H1 (cell line): ENCODE measurements at regions not wholly inside any gene's neighbourhood (a gene's known extent, or its start where the extent isn't known, plus 50 kb on each side); places are given as distances from the start of the nearest gene placed in this dataset.

ENCODE experiments used
- CTCF ChIA-PET: fragments of 300-600 bp; sonication (Branson Sonifier 250); formaldehyde crosslinking; loops from one replicate; lab custom pipeline; 2021; ENCODE audit not compliant: partially characterized antibody; lab: Charles Lee
- POLR2A ChIA-PET: fragments of 300-600 bp; sonication (Branson Sonifier 250); formaldehyde crosslinking; loops from one replicate; lab custom pipeline; 2021; ENCODE audit warnings: inconsistent platforms; ENCODE audit not compliant: partially characterized antibody; lab: Charles Lee
- DNase-seq, 2 experiments: peaks; one replicate each; pipeline versions ENCODE4 v3.0.0 to v3.0.0-alpha.2; 2010 to 2022; ENCODE audit warnings: low spot score in 2 of 2, low read depth in 1 of 2, mixed read lengths in 1 of 2
- FAIRE-seq: peaks from 2 replicates; lab custom pipeline; 2011; peaks lifted over from hg19 to GRCh38; lab: Jason Lieb, UNC
- H2AFZ ChIP-seq: 2 replicates; pipeline ENCODE4 v1.8.1; 2012; ENCODE audit warnings: low read length, inconsistent platforms
- H2AK5ac ChIP-seq: 2 replicates; pipeline ENCODE4 v1.6.1; 2013; ENCODE audit warnings: low read depth, low read length
- H2BK120ac ChIP-seq: replicated peaks from 2 replicates; pipeline ENCODE3; 2013; ENCODE audit warnings: low read depth, low read length, inconsistent platforms
- H2BK12ac ChIP-seq: 2 replicates; pipeline ENCODE4 v1.6.1; 2013; ENCODE audit warnings: low read depth, low read length
- H2BK15ac ChIP-seq: 2 replicates; pipeline ENCODE4 v1.6.1; 2013; ENCODE audit warnings: low read length
- H2BK20ac ChIP-seq: 2 replicates; pipeline ENCODE4 v1.6.1; 2013; ENCODE audit warnings: low read length
- H2BK5ac ChIP-seq: 2 replicates; pipeline ENCODE4 v1.6.1; 2013; ENCODE audit warnings: low read depth, low read length
- H3K14ac ChIP-seq: 2 replicates; pipeline ENCODE4 v1.6.1; 2013; ENCODE audit warnings: inconsistent platforms; ENCODE audit not compliant: insufficient read length
- H3K18ac ChIP-seq: 2 replicates; pipeline ENCODE4 v1.6.1; 2013; ENCODE audit warnings: low read length; ENCODE audit errors: extremely low read depth
- H3K23ac ChIP-seq: 2 replicates; pipeline ENCODE4 v1.6.1; 2013; ENCODE audit warnings: inconsistent platforms; ENCODE audit not compliant: insufficient read length
- H3K23me2 ChIP-seq: 2 replicates; pipeline ENCODE4 v1.6.1; 2013; ENCODE audit warnings: low read depth, low read length
- H3K27ac ChIP-seq: 2 replicates; pipeline ENCODE4 v1.6.1; 2011; ENCODE audit warnings: low read depth, low read length, inconsistent platforms
- H3K27me3 ChIP-seq, 4 experiments: replicated peaks in 1 of 4; 1 replicate in 1 of 4; 2 replicates in 3 of 4; pipeline versions ENCODE4 v1.6.1 to v1.8.1; 2011 to 2013; ENCODE audit warnings: low read length in 3 of 4, mild to moderate bottlenecking in 3 of 4, inconsistent platforms in 2 of 4, mixed read lengths in 2 of 4, moderate library complexity in 1 of 4; ENCODE audit not compliant: control insufficient read depth in 3 of 4, insufficient read depth in 3 of 4; ENCODE audit errors: extremely low read depth in 1 of 4
- H3K36me3 ChIP-seq, 4 experiments: 2 replicates each; pipeline versions ENCODE4 v1.6.1 to v1.8.1; 2011 to 2013; ENCODE audit warnings: mild to moderate bottlenecking in 4 of 4, low read length in 3 of 4, moderate library complexity in 2 of 4, control low read depth in 1 of 4, inconsistent platforms in 1 of 4; ENCODE audit not compliant: insufficient read depth in 4 of 4, control insufficient read depth in 2 of 4
- H3K4ac ChIP-seq: replicated peaks from 2 replicates; pipeline ENCODE3; 2013; ENCODE audit warnings: low read length, low read depth, mixed read lengths, inconsistent platforms; ENCODE audit not compliant: insufficient read length
- H3K4me1 ChIP-seq, 4 experiments: replicated peaks in 1 of 4; 1 replicate in 1 of 4; 2 replicates in 3 of 4; pipeline versions ENCODE4 v1.6.1 to v1.8.1; 2011 to 2013; ENCODE audit warnings: low read length in 3 of 4, inconsistent platforms in 2 of 4, mixed read lengths in 1 of 4; ENCODE audit not compliant: insufficient read depth in 4 of 4, control insufficient read depth in 3 of 4
- H3K4me2 ChIP-seq, 2 experiments: 2 replicates each; pipeline versions ENCODE4 v1.6.1 to v1.8.1; 2011 to 2013; ENCODE audit warnings: low read depth in 2 of 2, low read length in 2 of 2, control low read depth in 1 of 2, inconsistent platforms in 1 of 2, mild to moderate bottlenecking in 1 of 2; ENCODE audit not compliant: insufficient read depth in 1 of 2
- H3K4me3 ChIP-seq, 4 experiments: fragments of 200-600, 300-600 bp in 1 of 4; sonication (generic), shearing (Covaris generic), sonication (Bioruptor Twin) in 1 of 4; 2 replicates each; pipeline versions ENCODE4 v1.5.1 to v1.8.1; 2011 to 2016; ENCODE audit warnings: low read length in 4 of 4, low read depth in 3 of 4, control low read depth in 2 of 4, inconsistent platforms in 2 of 4, mild to moderate bottlenecking in 2 of 4, mixed read lengths in 1 of 4, moderate library complexity in 1 of 4; ENCODE audit not compliant: insufficient read depth in 2 of 4; ENCODE audit errors: extremely low read depth in 1 of 4
- H3K56ac ChIP-seq: replicated peaks from 2 replicates; pipeline ENCODE3; 2013; ENCODE audit warnings: low read depth, mild to moderate bottlenecking, mixed read lengths, low read length, inconsistent platforms; ENCODE audit not compliant: insufficient read length
- H3K79me1 ChIP-seq: 2 replicates; pipeline ENCODE4 v1.6.1; 2013; ENCODE audit warnings: low read depth, low read length, control low read depth
- H3K79me2 ChIP-seq, 2 experiments: 2 replicates each; pipeline versions ENCODE4 v1.6.1 to v1.8.1; 2012 to 2013; ENCODE audit warnings: low read length in 2 of 2, mild to moderate bottlenecking in 2 of 2, inconsistent platforms in 1 of 2; ENCODE audit not compliant: insufficient read depth in 2 of 2, control insufficient read depth in 1 of 2
- H3K9ac ChIP-seq, 4 experiments: replicated peaks in 1 of 4; 1 replicate in 1 of 4; 2 replicates in 3 of 4; pipeline versions ENCODE4 v1.6.1 to v1.8.1; 2011 to 2013; ENCODE audit warnings: low read depth in 3 of 4, low read length in 3 of 4, control low read depth in 2 of 4, mild to moderate bottlenecking in 2 of 4, moderate library complexity in 2 of 4, inconsistent platforms in 1 of 4; ENCODE audit errors: extremely low read depth in 1 of 4
- H3K9me3 ChIP-seq, 2 experiments: 2 replicates each; pipeline versions ENCODE4 v1.6.1 to v1.8.1; 2012 to 2013; ENCODE audit warnings: mild to moderate bottlenecking in 2 of 2, moderate library complexity in 2 of 2, control low read depth in 1 of 2, inconsistent platforms in 1 of 2, low read depth in 1 of 2, low read length in 1 of 2, mixed read lengths in 1 of 2; ENCODE audit not compliant: insufficient read depth in 2 of 2
- H4K20me1 ChIP-seq, 2 experiments: replicated peaks in 1 of 2; 2 replicates each; pipeline versions ENCODE3 to v1.8.1; 2011 to 2013; ENCODE audit warnings: inconsistent platforms in 2 of 2, low read length in 2 of 2, mild to moderate bottlenecking in 1 of 2; ENCODE audit not compliant: insufficient read depth in 2 of 2, control insufficient read depth in 1 of 2
- H4K5ac ChIP-seq: 2 replicates; pipeline ENCODE4 v1.6.1; 2013; ENCODE audit warnings: low read length, low read depth, mixed read lengths, inconsistent platforms; ENCODE audit not compliant: insufficient read length
- H4K8ac ChIP-seq: 2 replicates; pipeline ENCODE4 v1.8.0; 2013; ENCODE audit warnings: mild to moderate bottlenecking, moderate library complexity, low read length, inconsistent platforms; ENCODE audit not compliant: insufficient read depth; ENCODE audit errors: extremely low read depth
- H4K91ac ChIP-seq: replicated peaks from 2 replicates; pipeline ENCODE3; 2013; ENCODE audit warnings: low read length, mixed read lengths, inconsistent platforms; ENCODE audit not compliant: insufficient read length
- BACH1 ChIP-seq: IDR thresholded peaks from 2 replicates; pipeline ENCODE4 v1.6.1; 2012; ENCODE audit warnings: low read length, improper control_type of control experiment
- CBX5 ChIP-seq: fragments of 300-800, 300-1000 bp; sonication (generic); IDR thresholded peaks from 2 replicates; pipeline ENCODE4 v1.7.1; 2016; ENCODE audit warnings: antibody characterized with exemption, low read length, low read depth
- CHD2 ChIP-seq: IDR thresholded peaks from 2 replicates; pipeline ENCODE4 v1.6.1; 2012; ENCODE audit warnings: low read length, improper control_type of control experiment
- JUN ChIP-seq: IDR thresholded peaks from 2 replicates; pipeline ENCODE4 v1.6.1; 2011; ENCODE audit warnings: low read depth, mild to moderate bottlenecking, improper control_type of control experiment, low read length
- JUND ChIP-seq: IDR thresholded peaks from 2 replicates; pipeline ENCODE4 v1.6.1; 2011; ENCODE audit warnings: mild to moderate bottlenecking, improper control_type of control experiment, low read length
- MAX ChIP-seq: IDR thresholded peaks from 2 replicates; pipeline ENCODE4 v1.6.1; 2012; ENCODE audit warnings: inconsistent platforms
- NANOG ChIP-seq: IDR thresholded peaks from 2 replicates; pipeline ENCODE4 v1.6.1; 2011; ENCODE audit warnings: low read length, low read depth, mild to moderate bottlenecking, inconsistent platforms; ENCODE audit not compliant: insufficient read depth, poor library complexity, severe bottlenecking
- PHF8 ChIP-seq: fragments of 200-600 bp; sonication (generic); conservative IDR thresholded peaks from 2 replicates; pipeline ENCODE4 v1.7.1; 2012; ENCODE audit warnings: low read depth, mild to moderate bottlenecking, inconsistent platforms, low read length, moderate library complexity
- RBBP5 ChIP-seq: IDR thresholded peaks from 2 replicates; pipeline ENCODE4 v1.7.1; 2012; ENCODE audit warnings: low read depth, mild to moderate bottlenecking, inconsistent platforms, low read length, moderate library complexity, borderline replicate concordance
- RFX5 ChIP-seq: IDR thresholded peaks from 2 replicates; pipeline ENCODE4 v1.6.1; 2011; ENCODE audit warnings: low read depth, low read length, improper control_type of control experiment, borderline replicate concordance
- RXRA ChIP-seq: IDR thresholded peaks from 2 replicates; pipeline ENCODE4 v1.6.1; 2011; ENCODE audit warnings: low read depth, mild to moderate bottlenecking, low read length, moderate library complexity; ENCODE audit not compliant: insufficient read depth
- SAP30 ChIP-seq: fragments of 300-600 bp; sonication (generic); IDR thresholded peaks from 2 replicates; pipeline ENCODE4 v1.7.1; 2012; ENCODE audit warnings: low read length, moderate library complexity, mild to moderate bottlenecking, inconsistent platforms; ENCODE audit not compliant: insufficient read depth, insufficient replicate concordance
- SP1 ChIP-seq: IDR thresholded peaks from 2 replicates; pipeline ENCODE4 v1.6.1; 2011; ENCODE audit warnings: low read depth, low read length
- TAF1 ChIP-seq: IDR thresholded peaks from 2 replicates; pipeline ENCODE4 v1.6.1; 2011; ENCODE audit warnings: mild to moderate bottlenecking, low read depth, low read length
- TBP ChIP-seq: IDR thresholded peaks from 2 replicates; pipeline ENCODE4 v1.6.1; 2011; ENCODE audit warnings: low read depth, low read length, improper control_type of control experiment
- TEAD4 ChIP-seq: IDR thresholded peaks from 2 replicates; pipeline ENCODE4 v1.6.1; 2012; ENCODE audit warnings: low read depth, low read length, inconsistent platforms, mixed read lengths

GRCh38 chr2:161055289-161055688 is 104.9 kb upstream of the TANK start:
- Histone ChIP-seq H2AK5ac (no peak overlapping the region), H3K36me3 (no peaks in the 10 kb centered on the region), H2BK20ac (no peak overlapping the region), H3K9ac (no peak overlapping the region), H4K20me1 (no peaks in the 10 kb centered on the region), H2BK15ac (no peak overlapping the region), H3K23me2 (no peaks in the 10 kb centered on the region), H3K9me3 (no peaks in the 10 kb centered on the region), H3K4me1 (no peaks in the 10 kb centered on the region), H3K27ac (no peak overlapping the region), H3K14ac (no peak overlapping the region), H3K27me3 (no peaks in the 10 kb centered on the region), H2BK5ac (no peak overlapping the region), H4K8ac (no peak overlapping the region), H3K79me1 (no peaks in the 10 kb centered on the region), H3K4ac (no peak overlapping the region), H2BK120ac (no peak overlapping the region), H3K79me2 (no peaks in the 10 kb centered on the region), H4K91ac (no peak overlapping the region), H3K4me3 (no peak overlapping the region), H3K23ac (no peak overlapping the region), H3K4me2 (no peak overlapping the region), H2AFZ (no peak overlapping the region), H3K56ac (no peak overlapping the region), H3K18ac (no peak overlapping the region), H2BK12ac (no peak overlapping the region), H4K5ac (no peak overlapping the region)
- FAIRE-seq (no peak), DNase-seq (no peak)
- POLR2A ChIA-PET = interaction anchor here (1.4 kb wide), 1 partner anchor 11 kb away, joined by 3 read pairs; no protein-coding TSS in a partner anchor
- CTCF ChIA-PET = interaction anchor here (0.9 to 5.1 kb wide), 3 partner anchors 9 to 29 kb away, joined by 3 to 56 read pairs (median 3); no protein-coding TSS in a partner anchor
- TF ChIP-seq TAF1 (no peak), NANOG (no peak), RFX5 (no peak), RBBP5 (no peak), RXRA (no peak), MAX (no peak), SP1 (no peak), CHD2 (no peak), BACH1 (no peak), JUND (no peak), TBP (no peak), PHF8 (no peak), JUN (no peak), TEAD4 (no peak), CBX5 (no peak), SAP30 (no peak)
